ENCODE measurements at regions not wholly inside any gene's neighbourhood (a gene's known extent, or its start where the extent isn't known, plus 50 kb on each side); places are given as distances from the start of the nearest gene placed in this dataset.

GRCh38 chr9:36748322-36748899, 175.7 kb downstream of the MELK start:
- no peak for TF ChIP-seq CTCF (IDR thresholded peaks at IDR 0.05; ENCODE audit: low read depth, low read length)
- peak; percentile 46 for DNase-seq (ENCODE audit: low read depth, low spot score)
- H3K4me3 ChIP-seq (ENCODE audit: low read depth, low read length): no peak overlapping the region
- in situ Hi-C loops (cut with HindIII; ENCODE audit: low sequenced_read_pairs): no loop called here

DNA sequence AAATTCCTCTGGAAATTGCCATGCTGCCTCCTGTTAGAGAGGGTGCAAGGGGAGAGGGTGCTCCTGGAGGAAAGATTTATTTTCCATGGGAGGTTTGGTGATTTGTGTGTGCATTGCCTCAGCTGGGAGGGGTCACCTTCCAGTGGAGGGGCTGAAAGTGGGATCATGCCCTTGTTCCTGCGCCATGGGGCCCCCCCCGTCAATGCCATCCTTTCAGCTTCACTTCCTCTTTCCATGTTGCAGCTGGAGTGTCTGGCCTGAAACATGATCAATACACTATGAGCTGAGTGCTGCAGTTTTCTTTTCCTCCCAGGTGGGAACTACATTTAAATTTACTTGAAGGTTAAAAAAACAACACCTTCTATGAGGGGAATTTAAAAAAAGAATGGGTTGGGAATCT, 176.8 kb downstream of the MELK start:
- no peak overlapping the region for H3K4me3 ChIP-seq (ENCODE audit: low read depth, low read length)
- DNase-seq (ENCODE audit: low read depth, low spot score): no peak
- in situ Hi-C loops (cut with HindIII; ENCODE audit: low sequenced_read_pairs): no loop called here
- no peak for TF ChIP-seq CTCF (IDR thresholded peaks at IDR 0.05; ENCODE audit: low read depth, low read length)

- in situ Hi-C loops (cut with HindIII; ENCODE audit: low sequenced_read_pairs): no loop called here
- TF ChIP-seq CTCF (IDR thresholded peaks at IDR 0.05; ENCODE audit: low read depth, low read length): no peak
- H3K4me3 ChIP-seq (ENCODE audit: low read depth, low read length): no peak overlapping the region
- DNase-seq (ENCODE audit: low read depth, low spot score): no peak
Observed at GRCh38 chr9:36750630-36751029, 177.9 kb downstream of the MELK start.

DNA sequence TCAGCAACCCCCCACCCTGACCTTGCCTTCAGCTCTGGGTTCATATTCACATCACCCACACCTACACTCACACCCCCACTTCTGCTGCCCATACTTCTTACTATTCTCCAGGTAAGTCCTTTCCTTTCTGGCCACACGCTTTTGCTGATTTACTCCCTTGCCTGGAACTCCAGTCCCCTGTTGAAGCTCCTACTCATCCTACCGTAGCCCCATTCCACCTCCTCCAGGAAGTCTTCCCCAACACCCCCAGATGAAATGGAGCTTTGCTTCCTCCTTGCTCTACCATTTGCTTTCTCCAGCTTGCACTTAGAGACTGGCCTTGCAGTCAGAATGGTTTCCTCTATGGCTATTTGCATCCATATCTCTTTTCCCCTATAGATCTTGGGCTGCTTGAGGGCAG, 182.3 kb downstream of the MELK start:
- H3K4me3 ChIP-seq (ENCODE audit: low read depth, low read length): no peak overlapping the region
- no peak for DNase-seq (ENCODE audit: low read depth, low spot score)
- no peak for TF ChIP-seq CTCF (IDR thresholded peaks at IDR 0.05; ENCODE audit: low read depth, low read length)
- in situ Hi-C loops (cut with HindIII; ENCODE audit: low sequenced_read_pairs): no loop called here

DNA sequence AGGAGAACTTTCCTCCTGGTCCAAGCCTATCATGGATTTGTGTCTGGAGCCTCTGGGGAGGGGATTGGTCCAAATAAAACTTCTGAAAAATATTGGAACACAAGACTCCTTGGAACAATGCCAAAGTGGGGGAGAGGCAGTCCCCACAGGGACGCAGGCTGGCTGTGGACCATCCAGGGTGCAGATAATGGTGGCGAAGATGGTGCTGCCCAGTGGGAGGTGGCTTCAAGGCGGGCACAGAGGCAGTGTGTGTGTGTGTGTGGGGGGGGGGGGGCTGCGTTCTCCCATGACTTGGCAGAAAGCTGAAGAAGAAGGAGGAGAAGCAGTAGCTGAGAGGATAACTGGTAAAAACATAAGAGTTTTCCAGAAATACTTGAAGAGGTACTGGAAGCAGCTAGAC, 186.4 kb downstream of the MELK start:
- in situ Hi-C loops (cut with HindIII; ENCODE audit: low sequenced_read_pairs): no loop called here
- no peak for DNase-seq (ENCODE audit: low read depth, low spot score)
- TF ChIP-seq CTCF (IDR thresholded peaks at IDR 0.05; ENCODE audit: low read depth, low read length): no peak
- no peak overlapping the region for H3K4me3 ChIP-seq (ENCODE audit: low read depth, low read length)

GRCh38 chr9:36759976-36760375, 187.3 kb downstream of the MELK start:
- no peak for DNase-seq (ENCODE audit: low read depth, low spot score)
- TF ChIP-seq CTCF (IDR thresholded peaks at IDR 0.05; ENCODE audit: low read depth, low read length): no peak
- in situ Hi-C loops (cut with HindIII; ENCODE audit: low sequenced_read_pairs): no loop called here

More at GRCh38 chr9:36759976-36760375, 187.3 kb downstream of the MELK start:
- no peak overlapping the region for H3K4me3 ChIP-seq (ENCODE audit: low read depth, low read length)

Measured in astrocyte of the spinal cord (primary cell).